ENCODE measurements at regions not wholly inside any gene's neighbourhood (a gene's known extent, or its start where the extent isn't known, plus 50 kb on each side); places are given as distances from the start of the nearest gene placed in this dataset.

- DNase-seq, result no peak
These were observed 97.4 kb upstream of the THY1 start for GRCh38 chr11:119520400-119520799.

- DNase-seq, result no peak
These were observed 96.8 kb upstream of the THY1 start for GRCh38 chr11:119519796-119520195.

DNA sequence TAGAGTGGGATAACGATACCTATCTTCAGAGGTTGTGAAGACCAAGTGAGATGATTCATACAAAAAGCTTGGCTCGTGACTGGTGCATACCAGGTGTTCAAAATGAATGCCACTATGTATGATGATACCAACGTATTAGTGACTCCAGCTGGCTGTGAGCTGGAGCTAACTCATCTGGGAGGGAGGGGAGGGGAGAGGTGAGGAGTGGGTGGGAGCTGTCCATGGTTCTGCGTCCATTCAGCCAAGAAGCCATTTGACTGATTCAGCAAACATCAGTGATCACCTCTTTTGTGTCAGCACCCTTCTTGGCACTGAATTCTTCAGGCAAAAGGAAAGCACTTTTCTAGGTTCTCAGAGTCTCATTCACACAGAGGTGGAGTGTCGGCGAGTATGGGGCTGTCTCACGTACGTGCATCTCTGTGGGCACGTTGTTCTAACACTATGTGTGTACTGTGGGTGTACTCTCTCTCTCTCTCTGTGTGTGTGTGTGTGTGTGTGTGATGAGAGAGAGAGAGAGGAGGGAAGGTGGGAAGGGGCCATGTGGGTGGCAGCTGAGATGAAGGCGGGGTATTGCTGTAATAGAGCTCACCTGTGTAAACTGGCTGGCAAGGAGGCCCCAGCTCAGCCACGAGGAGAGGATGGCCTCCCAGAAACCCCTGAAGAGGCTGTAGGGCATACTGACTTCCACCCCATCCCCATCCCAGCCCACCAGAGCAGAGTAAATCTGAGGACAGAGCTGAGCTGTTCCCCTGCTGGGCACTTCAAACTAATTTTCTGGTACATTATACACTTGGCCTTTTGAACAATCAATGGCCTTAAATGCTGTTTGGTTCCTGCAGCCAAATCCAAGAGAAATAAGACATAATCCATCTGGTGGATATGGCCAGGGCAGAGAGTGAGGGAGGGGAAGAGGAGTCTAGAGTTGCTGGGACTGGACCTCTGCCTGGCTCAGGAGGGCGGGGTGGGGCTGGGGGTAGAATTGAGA is 96.1 kb upstream of the THY1 start:
- no peak for DNase-seq

DNA sequence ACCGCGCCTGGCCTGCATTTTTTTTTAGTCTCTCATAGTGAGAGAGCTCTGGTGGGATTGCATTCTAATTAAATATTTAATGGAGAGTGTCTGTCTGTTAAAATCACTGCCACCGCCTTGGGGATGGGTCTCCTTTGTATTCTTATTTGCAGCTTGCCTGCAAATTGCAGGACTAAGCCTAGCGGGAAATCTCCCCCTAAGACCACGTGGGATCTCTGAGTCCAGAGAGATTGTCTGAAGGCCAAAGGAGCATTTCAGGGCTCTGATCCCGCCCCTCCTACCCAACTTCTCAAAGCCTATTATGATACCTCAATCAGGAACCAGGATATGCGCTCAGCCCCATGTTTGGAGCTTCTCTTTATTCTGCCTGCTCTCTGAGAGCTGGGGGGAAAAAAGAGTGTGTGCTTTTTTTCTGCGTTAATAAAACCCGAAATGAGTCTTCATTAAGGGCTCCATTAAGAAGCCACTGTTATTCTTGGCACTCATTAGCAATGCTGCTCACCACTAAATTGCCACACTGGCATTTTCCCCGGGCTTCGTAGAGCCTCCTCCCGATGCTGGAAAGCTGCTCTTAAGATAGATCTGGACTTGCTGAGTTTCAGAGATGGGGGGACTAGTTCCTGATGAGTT is 92.9 kb upstream of the THY1 start:
- no peak for DNase-seq

DNA sequence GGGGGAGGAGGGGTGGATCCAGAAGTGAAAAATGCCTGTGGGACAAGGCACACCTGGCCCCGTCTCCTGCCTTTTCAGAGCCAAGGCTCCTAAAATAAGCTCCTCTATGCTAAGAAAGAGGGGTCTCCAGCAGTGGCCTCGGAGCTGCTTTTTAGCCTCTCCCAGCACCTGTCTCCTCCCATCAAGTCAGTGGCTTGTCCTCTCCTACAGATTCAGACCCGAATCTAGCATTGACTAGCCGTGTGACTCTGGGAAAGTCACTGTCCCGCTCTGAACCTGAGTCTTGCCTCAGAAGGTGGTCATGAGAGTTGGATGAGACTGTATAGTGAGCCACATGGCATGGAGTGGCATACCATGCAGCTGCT is 90.8 kb upstream of the THY1 start:
- no peak for DNase-seq

- DNase-seq, result no peak
These were observed 90.3 kb upstream of the THY1 start for GRCh38 chr11:119513131-119513805.

GRCh38 chr11:119512369-119512768 is 89.4 kb upstream of the THY1 start:
- no peak for DNase-seq

DNA sequence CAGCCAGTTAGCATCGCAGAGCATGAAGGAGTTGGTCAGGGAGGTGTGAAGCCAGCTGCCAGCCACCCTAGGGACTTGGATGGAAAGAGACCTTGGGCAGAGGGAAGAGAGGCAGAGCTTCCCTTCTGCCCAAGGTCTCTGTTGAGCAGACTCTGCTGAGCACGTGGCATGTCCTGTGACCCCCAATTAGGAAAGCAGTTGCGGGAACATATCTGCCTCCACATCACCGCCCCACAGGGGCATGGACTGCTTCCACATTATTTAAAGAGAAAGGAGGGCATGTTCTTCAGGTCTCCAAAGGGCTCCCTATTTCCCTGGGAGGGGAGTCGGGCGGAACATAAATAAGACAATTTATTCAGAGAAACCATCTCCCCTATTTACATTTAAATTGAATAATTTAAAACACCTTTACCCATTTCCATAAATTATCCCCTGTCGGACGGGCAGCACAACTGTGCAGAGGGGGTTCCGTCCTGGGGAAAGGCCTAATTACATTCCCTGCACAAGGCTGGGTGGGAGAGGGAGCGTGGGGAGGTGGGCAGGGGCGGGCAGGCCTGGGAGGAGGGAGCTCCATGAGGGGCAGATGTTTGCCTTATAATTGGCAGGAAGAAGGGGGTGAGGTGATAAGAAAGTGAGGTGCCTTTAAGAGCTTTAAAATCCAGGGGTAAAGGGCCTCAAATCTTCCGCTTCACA is 88.8 kb upstream of the THY1 start:
- DNase-seq, result no peak

GRCh38 chr11:119509969-119510401 is 87.0 kb upstream of the THY1 start:
- DNase-seq, result peak; percentile 20

DNA sequence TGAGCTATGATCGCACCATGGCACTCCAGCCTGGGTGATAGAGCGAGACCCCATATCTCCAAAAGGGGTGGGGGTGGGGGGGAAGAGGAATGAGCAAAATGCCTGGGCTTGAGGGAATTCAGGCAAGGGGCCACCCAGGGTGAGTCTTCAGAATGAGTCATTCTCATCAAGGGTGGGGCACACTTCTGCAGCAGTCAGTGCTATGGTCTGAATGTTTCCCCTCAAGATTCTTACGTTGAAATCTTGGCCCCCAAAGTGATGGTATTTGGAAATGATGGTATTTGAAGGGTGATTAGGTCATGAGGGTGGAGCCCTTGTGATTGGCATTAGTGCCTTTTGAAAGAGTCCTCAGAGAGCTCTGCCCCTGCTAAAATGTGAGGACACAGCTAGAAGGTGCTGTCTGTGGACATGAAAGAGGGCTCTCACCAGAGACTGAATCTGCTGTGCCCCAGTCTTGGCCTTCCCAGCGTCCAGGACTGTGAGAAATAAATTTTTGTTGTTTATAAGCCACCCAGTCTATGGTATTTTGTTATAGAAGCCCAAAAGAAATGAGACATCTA is 86.4 kb upstream of the THY1 start:
- no peak for DNase-seq

GRCh38 chr11:119506436-119506835 is 83.5 kb upstream of the THY1 start:
- DNase-seq, result no peak

DNA sequence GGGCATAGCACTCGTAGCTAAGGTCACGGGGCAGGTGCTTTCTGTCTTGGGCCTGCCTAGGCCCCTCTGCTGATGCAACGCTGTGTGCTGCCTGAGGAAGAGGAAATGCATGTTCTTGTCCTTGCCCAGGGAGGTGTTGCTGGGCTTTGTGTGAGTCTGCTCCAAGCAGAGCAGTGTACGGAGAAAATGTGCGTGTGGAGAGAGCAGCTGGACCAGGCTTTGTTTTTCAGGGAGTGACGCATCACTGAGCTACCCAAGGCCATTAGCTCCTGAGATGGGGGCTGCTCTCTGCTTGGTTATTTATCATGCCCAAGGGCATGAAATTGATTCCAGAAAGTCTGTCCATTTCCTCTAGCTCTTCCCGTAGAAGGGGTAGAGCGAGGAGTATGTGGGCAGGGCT is 82.9 kb upstream of the THY1 start:
- no peak for DNase-seq

- no peak for DNase-seq
These were observed 82.1 kb upstream of the THY1 start for GRCh38 chr11:119505071-119505470.

DNA sequence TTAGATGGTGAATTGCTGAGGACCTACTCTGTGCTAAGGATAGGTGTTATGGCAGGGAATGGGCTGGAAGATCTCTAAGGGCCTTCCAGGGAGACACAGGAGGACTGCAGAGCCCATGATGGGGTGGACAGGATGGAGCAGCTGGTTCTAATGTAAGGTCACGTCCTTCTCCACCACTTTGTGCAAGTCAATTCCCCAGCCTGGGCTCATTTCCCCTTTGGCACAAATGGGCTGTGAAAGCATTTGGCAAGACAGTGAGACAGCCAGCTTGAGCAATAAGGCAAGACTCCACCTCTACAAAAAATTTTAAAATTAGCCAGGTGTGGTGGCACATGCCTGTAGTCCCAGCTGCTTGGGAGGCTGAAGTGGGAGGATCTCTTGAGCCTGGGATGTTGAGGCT is 81.4 kb upstream of the THY1 start:
- DNase-seq, result no peak

DNA sequence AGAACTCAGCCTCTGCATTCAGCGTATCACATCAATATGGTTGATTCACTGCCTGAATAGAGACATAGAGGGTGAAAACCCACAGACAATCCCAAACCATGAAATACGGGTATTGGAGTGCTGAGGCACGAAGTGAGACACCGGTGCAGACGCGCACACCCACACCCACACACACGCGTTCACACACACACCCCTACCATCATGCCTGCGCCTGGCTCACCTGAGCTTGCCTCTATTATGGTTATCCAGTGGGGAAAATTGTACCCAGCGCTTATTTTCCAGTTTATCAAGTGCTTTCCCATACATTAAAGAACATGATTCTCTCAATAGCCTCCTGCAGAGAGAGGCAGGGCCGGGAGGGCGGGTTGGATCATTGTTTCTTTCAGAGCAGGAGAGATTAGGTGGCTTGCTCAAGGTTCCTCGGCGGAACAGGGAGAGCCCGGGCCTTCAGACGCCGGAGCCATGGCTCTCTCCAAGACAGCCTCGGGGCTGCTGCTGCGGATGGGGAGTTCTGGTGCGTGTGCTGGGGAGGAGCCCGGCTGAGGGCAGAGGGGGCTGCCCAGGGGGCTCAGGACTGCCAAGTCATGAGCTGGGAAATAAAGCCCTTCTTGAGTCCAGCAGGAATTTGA is 78.9 kb upstream of the THY1 start:
- DNase-seq, result no peak

- no peak for DNase-seq
These were observed 74.7 kb upstream of the THY1 start for GRCh38 chr11:119497717-119498116.

GRCh38 chr11:119496997-119497396 is 74.0 kb upstream of the THY1 start:
- DNase-seq, result no peak

GRCh38 chr11:119496469-119496868 is 73.5 kb upstream of the THY1 start:
- no peak for DNase-seq

- no peak for DNase-seq
These were observed 70.7 kb upstream of the THY1 start for GRCh38 chr11:119493712-119494111.

DNA sequence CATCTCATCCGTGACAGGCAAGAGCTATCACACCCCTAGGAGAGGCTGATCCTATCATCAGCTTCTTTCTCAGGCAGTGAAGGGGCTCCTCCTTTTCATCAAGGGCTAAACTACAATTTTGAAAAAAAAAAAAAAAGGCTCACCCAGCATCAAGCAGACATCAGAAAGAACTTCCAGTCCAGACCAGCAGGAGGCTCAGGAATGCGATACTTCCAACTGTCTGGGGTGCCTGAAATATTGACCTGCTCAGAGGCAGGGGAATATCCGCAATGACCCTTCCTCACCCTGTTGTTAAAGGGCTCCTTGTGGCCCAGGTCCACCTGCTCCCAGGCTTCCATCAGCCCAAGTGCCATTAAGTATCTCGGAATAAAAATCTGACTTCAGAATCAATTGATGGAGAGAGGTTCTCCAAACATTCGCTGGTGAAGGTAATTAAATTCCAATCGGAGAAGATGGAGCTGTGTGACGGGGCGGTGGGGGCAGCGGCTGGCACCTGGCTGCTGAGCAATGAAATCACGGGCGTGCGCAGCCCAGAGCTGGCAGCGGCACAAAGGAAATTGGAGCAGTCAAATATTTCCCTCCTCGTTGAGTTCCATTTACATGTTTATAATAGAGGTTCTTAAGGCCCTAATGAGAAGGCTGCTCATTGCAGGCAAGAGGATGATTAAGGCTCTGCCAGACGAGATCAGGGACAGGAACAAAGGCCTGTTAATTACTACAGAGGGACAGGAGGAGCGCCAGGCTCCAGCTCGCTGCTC is 69.0 kb upstream of the THY1 start:
- no peak for DNase-seq

GRCh38 chr11:119490253-119491006 is 67.5 kb upstream of the THY1 start:
- DNase-seq, result no peak

All from SIG-M5 (cell line).